GM12872 (cell line): ENCODE measurements at regions not wholly inside any gene's neighbourhood (a gene's known extent, or its start where the extent isn't known, plus 50 kb on each side); places are given as distances from the start of the nearest gene placed in this dataset.

Experiments used
- TF ChIP-seq, protein P1 (sequence below): IDR thresholded peaks from 3 replicates; pipeline ENCODE4 v1.5.1; 2011; ENCODE audit warnings: low read depth, mild to moderate bottlenecking, low read length, moderate library complexity; ENCODE audit not compliant: insufficient read depth

DNA sequence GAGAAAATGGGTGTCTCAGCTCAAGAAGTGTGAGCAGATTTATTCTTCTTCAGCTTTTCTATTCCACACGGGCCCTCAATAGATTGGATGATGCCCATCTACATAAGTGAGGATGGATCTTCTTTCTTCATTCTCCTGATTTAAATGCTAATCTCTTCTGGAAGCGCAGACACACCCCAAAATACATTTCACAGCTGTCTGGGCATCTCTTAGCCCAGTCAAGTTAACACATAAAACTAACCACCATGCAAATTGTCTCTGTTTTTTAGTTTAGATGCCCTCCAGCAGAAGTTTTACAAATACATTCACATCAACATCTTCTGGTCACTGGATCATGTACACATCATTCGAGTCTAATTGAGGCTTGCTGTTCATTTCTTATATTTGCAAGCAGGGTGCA lies 249.0 kb upstream of the VCX3A start:
- TF ChIP-seq, protein P1, sequence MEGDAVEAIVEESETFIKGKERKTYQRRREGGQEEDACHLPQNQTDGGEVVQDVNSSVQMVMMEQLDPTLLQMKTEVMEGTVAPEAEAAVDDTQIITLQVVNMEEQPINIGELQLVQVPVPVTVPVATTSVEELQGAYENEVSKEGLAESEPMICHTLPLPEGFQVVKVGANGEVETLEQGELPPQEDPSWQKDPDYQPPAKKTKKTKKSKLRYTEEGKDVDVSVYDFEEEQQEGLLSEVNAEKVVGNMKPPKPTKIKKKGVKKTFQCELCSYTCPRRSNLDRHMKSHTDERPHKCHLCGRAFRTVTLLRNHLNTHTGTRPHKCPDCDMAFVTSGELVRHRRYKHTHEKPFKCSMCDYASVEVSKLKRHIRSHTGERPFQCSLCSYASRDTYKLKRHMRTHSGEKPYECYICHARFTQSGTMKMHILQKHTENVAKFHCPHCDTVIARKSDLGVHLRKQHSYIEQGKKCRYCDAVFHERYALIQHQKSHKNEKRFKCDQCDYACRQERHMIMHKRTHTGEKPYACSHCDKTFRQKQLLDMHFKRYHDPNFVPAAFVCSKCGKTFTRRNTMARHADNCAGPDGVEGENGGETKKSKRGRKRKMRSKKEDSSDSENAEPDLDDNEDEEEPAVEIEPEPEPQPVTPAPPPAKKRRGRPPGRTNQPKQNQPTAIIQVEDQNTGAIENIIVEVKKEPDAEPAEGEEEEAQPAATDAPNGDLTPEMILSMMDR, result no peak

DNA sequence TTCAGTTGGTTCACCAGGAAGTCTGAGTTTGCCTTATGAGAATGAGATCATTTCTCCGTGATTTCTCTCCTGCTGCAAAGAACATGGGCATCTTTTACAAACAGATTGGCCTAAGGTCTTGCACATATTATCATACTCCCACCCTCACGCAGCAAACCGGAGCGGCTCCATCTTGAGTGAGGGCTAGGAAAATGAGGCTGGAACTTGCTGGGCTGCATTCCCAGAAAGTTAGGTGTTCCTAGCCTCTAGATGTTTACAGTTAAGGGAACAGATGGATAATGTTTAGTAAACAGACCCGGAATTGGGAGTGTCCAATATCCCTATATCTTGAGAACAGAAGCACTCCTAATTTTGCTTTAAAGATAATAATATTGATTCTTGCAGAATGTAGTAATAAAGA lies 247.9 kb upstream of the VCX3A start:
- TF ChIP-seq, protein P1, result no peak

DNA sequence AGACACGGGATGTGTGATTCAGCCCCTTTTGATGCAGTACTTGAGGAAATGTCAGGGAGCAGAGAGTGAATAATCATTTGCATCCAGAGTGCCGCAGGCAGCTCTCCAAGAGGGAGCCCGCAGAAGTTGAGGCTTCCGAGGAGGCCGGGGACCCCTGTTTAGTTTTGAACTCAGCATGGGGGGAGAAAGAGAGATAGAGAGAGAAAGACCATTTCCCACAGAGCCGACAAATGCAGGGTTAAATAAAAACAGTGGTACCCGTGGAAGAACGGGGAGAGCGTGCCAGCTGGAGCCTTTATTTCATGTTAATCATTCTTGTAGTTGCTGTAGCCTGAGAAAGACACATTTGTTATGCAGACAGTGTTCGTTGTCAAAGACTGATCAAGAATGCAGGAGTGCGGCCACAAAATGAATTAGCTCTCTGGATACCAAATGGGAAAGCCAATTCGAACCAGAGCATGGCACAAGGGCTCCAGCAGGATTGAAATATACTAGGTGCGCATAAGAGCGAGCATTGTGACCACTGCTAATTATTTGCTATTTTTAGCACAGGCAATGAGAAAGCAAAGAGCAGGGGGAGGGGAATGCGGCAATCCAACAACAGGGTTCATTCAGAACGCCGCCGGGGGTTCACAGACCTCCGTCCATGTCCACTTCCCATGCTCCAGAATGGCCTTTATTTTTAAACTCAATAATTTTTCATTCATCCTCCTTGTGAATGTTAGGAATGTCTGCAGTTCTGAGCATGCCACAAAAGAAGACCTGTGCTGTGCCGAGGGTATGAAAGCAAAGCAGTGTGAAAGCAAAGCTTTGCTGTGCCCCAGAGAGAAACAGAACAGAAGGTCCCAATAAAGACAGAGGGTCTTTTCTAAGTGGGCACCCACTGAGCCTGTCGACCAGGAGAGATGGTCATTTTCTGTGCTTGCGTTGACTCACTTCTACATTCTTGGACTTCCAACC lies 243.9 kb upstream of the VCX3A start:
- TF ChIP-seq, protein P1, result no peak

DNA sequence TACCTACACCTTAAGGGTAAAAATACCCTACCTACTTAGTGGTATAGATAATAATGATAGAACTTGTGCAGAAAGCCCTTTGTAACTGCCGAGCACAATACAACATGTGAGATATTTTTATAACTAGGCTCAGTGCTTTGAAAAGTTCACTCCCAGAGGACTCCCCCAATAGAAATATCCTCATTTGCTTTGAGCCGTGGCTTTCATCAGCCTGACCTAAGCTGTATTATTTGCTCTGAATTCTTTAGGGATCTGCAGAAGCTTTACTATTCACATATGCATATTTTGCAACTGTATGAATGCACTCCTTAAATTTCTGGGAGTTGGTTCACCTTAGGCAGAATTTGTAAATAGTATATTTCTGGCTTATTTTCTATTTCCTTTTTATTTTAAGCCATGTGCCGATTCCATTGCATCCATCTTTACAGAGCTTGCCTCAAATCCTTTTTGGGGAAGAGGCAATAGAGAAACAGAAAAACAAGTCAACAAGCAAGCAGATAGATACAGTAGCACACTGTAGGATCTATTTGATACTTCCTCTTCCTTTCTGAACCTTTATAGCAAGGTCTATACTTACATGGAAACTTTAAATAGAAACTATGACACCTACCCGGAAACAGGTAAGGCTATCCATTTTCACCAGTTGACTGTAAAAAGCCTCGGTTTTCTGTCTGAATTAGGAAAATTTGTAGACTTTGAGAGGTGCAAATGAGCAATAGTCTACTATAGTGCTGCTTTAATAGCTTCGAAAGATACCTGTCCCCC lies 242.5 kb upstream of the VCX3A start:
- TF ChIP-seq, protein P1, result no peak

DNA sequence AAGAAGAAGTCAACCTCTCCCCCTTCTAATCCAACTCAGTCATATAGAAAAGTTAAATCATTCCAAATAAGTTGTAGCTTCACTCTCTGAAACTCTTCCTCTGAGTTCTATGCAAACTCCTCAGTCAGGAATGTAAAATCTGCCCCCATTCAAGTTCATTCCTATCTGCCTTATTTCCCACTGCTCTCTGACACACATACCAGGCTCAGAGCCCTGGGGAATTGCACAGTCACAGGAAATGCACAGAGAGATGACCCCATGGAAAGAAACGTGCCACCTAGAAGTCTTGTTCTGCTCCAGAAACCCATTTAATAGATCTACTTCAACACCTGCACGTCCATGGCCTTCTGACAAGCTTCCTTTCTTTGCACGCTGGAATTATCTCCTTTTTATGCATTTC lies 236.0 kb upstream of the VCX3A start:
- TF ChIP-seq, protein P1, result no peak

DNA sequence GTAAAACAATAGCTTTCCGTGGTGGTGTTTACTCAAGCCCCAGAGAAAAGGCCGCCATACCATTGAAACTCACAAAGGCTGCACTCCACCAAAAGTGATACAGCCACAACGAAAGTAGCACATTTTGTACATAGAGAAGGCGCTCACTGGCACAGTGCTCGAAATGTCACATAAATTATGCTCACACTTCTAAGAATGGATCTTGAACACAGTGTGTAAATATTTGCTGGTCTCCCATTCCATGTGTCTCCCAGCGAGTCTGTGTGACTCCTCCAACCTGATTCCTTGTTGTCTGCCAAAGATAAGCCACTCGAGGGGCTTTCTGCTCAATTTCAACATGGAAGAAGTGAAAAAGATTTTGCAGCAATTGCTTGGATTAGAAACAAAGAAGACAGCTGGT lies 234.0 kb upstream of the VCX3A start:
- TF ChIP-seq, protein P1, result no peak

DNA sequence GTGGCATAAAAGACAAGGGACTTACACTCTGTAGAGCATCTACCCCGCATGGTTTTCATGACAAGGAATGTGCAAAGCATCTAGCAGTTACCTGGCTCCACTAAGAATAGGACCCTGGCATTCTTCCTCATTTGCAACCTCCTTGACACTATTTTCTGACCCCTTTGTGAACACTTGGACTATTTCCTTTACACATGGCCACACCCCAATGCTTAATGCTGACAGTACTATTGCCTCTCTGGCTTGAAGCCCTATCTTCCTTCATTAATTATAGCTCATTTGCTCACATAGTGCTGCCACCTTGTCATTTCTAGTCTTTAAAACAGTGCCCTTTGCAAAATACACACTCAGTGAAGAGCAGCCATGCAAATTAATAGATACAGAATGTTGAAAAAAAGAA lies 226.3 kb upstream of the VCX3A start:
- TF ChIP-seq, protein P1, result no peak
